Stomach (tissue), 8 donors: ENCODE measurements at regions not wholly inside any gene's neighbourhood (a gene's known extent, or its start where the extent isn't known, plus 50 kb on each side); places are given as distances from the start of the nearest gene placed in this dataset.

Source experiments
- DNase-seq, 2 donors: peaks; one replicate each; pipeline versions ENCODE4 v3.0.0 to v3.0.0-alpha.2; 2013 to 2019
- H3K27ac ChIP-seq, 5 donors: fragments of 200-600 bp in 4 of 5; sonication (generic) in 4 of 5; one replicate each; pipeline ENCODE4 v1.5.1; 2013 to 2019; ENCODE audit warnings: mild to moderate bottlenecking in 1 of 5, moderate library complexity in 1 of 5
- H3K27me3 ChIP-seq, 3 donors: fragments of 200-600 bp; sonication (generic); one replicate each; pipeline ENCODE4 v1.5.1; 2017 to 2019; ENCODE audit warnings: mixed run types in 1 of 3
- H3K36me3 ChIP-seq, 4 donors: fragments of 200-600 bp; sonication (generic); 1 replicate in 3 of 4; 2 replicates in 1 of 4; pipeline ENCODE4 v1.5.1; 2016 to 2019
- H3K4me1 ChIP-seq, 4 donors: fragments of 200-600 bp; sonication (generic); one replicate each; pipeline ENCODE4 v1.5.1; 2016 to 2019
- H3K4me3 ChIP-seq, 4 donors: fragments of 200-600 bp; sonication (generic) in 3 of 4; one replicate each; pipeline ENCODE4 v1.5.1; 2016 to 2019; ENCODE audit warnings: mild to moderate bottlenecking in 1 of 4
- H3K9me3 ChIP-seq, 4 donors: fragments of 200-600 bp; sonication (generic); one replicate each; pipeline ENCODE4 v1.5.1; 2016 to 2019
- EP300 ChIP-seq: sonication (generic); formaldehyde crosslinking; IDR thresholded peaks from one replicate; pipeline ENCODE4 v1.6.1; 2017; ENCODE audit warnings: antibody characterized with exemption
- POLR2A ChIP-seq, 4 donors: fragments of 450-650 bp; IDR thresholded peaks; one replicate each; pipeline ENCODE4 v1.6.1; 2016; ENCODE audit warnings: antibody characterized with exemption in 4 of 4, control low read depth in 2 of 4, mild to moderate bottlenecking in 1 of 4, moderate library complexity in 1 of 4
- POLR2AphosphoS5 ChIP-seq, 3 donors: sonication (generic); formaldehyde crosslinking; IDR thresholded peaks; one replicate each; pipeline ENCODE4 v1.6.1; 2016; ENCODE audit warnings: antibody characterized with exemption in 3 of 3
- WGBS, 5 donors: extraction: QIAGEN DNeasy Blood & Tissue Kit in 3 of 5; methylation state at CpG; one replicate each; pipeline versions ENCODE4 v1.1.5 to v1.1.7; 2013 to 2018; 5-methylcytosine and 5-hydroxymethylcytosine counted together
- intact Hi-C: fragments of 100-400 bp; cut with DNase I; formaldehyde crosslinking; loops from one replicate; pipeline ENCODE4 v1.15.1; 2023; ENCODE audit warnings: low total_unique reads
- TF ChIP-seq, protein P1 (sequence below), 7 experiments: fragments of 450-650 bp in 4 of 7; fragments of 200-600 bp in 3 of 7; sonication (generic) in 3 of 7; IDR thresholded peaks; one replicate each; pipeline ENCODE4 v1.5.1; 2016 to 2019; ENCODE audit warnings: antibody characterized with exemption in 7 of 7, control low read depth in 2 of 7, mild to moderate bottlenecking in 1 of 7
- donor health status: healthy with polysubstance abuse.
- donor health status: Bipolar disorder and iron deficiency.
- donor health status: healthy.

GRCh38 chr14:98293576-98293975, 978.4 kb downstream of the BCL11B start:
- no peaks in the 10 kb centered on the region for H3K27me3 ChIP-seq
- no peak overlapping the region for H3K4me3 ChIP-seq
- TF ChIP-seq POLR2AphosphoS5 (IDR thresholded peaks at IDR 0.05), result no peak
- TF ChIP-seq EP300, result no peak
- WGBS, 5 donors, result 48 to 58% (median 50%) methylated on average over 5 of the region's 5 CpGs
- intact Hi-C loops, result no loop called here
- H3K4me1 ChIP-seq, result no peaks in the 10 kb centered on the region
- peak in 1 of 2 donors; percentile 2 for DNase-seq
- H3K9me3 ChIP-seq, result no peaks in the 10 kb centered on the region
- no peaks in the 10 kb centered on the region for H3K36me3 ChIP-seq
- no peak overlapping the region for H3K27ac ChIP-seq

GRCh38 chr14:98296895-98297294, 975.1 kb downstream of the BCL11B start:
- H3K4me1 ChIP-seq, result no peaks in the 10 kb centered on the region
- H3K27me3 ChIP-seq, result no peaks in the 10 kb centered on the region
- TF ChIP-seq, protein P1, sequence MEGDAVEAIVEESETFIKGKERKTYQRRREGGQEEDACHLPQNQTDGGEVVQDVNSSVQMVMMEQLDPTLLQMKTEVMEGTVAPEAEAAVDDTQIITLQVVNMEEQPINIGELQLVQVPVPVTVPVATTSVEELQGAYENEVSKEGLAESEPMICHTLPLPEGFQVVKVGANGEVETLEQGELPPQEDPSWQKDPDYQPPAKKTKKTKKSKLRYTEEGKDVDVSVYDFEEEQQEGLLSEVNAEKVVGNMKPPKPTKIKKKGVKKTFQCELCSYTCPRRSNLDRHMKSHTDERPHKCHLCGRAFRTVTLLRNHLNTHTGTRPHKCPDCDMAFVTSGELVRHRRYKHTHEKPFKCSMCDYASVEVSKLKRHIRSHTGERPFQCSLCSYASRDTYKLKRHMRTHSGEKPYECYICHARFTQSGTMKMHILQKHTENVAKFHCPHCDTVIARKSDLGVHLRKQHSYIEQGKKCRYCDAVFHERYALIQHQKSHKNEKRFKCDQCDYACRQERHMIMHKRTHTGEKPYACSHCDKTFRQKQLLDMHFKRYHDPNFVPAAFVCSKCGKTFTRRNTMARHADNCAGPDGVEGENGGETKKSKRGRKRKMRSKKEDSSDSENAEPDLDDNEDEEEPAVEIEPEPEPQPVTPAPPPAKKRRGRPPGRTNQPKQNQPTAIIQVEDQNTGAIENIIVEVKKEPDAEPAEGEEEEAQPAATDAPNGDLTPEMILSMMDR (IDR thresholded peaks at IDR 0.05), result no peak
- no peak for TF ChIP-seq POLR2A (IDR thresholded peaks at IDR 0.05)
- TF ChIP-seq POLR2AphosphoS5 (IDR thresholded peaks at IDR 0.05), result no peak
- TF ChIP-seq EP300, result no peak
- H3K36me3 ChIP-seq, result no peaks in the 10 kb centered on the region
- WGBS, 5 donors, result 66 to 86% (median 75%) methylated on average over 7 of the region's 7 CpGs
- no peaks in the 10 kb centered on the region for H3K9me3 ChIP-seq
- no peak overlapping the region for H3K27ac ChIP-seq
- H3K4me3 ChIP-seq, result no peak overlapping the region
- no peak for DNase-seq
- intact Hi-C loops, result no loop called here

DNA sequence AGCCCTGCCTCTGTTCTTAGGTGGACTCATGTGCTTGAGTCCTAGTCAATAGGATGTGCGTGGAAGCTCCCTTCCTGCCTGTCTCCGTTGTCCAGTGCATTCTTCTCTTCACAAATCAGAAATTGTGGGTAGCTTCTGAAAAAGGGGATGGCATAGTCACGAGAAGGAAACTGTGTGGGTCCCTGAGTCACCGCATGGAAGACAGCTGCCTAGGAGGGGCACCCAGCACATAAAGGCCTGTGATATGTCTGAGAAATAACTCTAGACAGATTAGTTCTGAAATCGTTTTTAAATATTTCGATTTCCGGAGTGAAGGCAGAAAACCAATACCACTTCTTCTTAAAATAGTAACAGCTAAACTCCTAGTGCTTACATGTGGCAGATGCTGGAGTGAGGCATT, 974.4 kb downstream of the BCL11B start:
- no peak overlapping the region for H3K27ac ChIP-seq
- no peaks in the 10 kb centered on the region for H3K36me3 ChIP-seq
- 82 to 89% (median 88%) methylated on average over 7 of the region's 7 CpGs for WGBS, 5 donors
- H3K9me3 ChIP-seq, result no peaks in the 10 kb centered on the region
- no peak overlapping the region for H3K4me3 ChIP-seq
- H3K4me1 ChIP-seq, result no peaks in the 10 kb centered on the region
- no peak for DNase-seq
- TF ChIP-seq EP300 (no peak), POLR2A (IDR thresholded peaks at IDR 0.05) (no peak), POLR2AphosphoS5 (IDR thresholded peaks at IDR 0.05) (no peak)
- TF ChIP-seq, protein P1 (IDR thresholded peaks at IDR 0.05), result no peak
- no peaks in the 10 kb centered on the region for H3K27me3 ChIP-seq
- intact Hi-C loops, result no loop called here

DNA sequence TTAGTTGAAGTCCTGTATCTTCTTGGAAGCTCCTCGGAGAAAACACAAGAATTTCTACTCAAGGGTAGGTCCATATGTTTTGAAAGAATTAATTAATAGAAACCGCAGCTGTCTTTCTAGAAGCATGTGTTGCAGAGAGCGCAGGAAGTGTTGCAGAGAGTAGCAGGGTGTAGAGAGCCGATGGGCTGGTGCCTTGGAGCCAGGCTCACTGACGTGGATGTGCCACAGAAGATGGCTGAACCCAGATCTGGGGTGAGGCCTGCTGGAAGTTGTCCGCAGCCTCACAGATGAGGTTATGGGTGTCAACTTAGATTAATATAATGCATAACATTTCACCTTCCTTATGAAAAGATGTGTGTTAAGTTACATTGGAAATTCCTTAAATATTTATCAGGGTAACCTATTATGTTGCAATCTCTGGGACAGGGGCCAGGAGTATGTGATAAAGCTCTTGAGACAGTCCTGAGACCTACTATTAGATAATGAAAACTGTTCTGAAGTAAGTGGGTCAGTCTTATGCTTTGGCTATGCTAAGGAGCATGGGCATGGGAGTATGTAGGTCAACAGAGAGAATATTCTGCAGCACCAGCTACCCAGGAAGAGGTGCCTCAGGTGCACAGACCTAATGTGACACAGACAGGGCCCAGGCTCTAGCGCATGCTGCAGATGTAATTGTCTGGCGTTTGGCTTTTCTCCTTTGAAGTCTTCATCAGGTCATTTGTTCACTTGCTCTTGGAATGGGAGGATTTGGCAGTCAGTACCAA, 973.3 kb downstream of the BCL11B start:
- TF ChIP-seq, protein P1 (IDR thresholded peaks at IDR 0.05), result no peak
- TF ChIP-seq POLR2AphosphoS5 (IDR thresholded peaks at IDR 0.05) (no peak), EP300 (no peak), POLR2A (IDR thresholded peaks at IDR 0.05) (no peak)
- DNase-seq, result no peak
- intact Hi-C loops, result no loop called here
- no peaks in the 10 kb centered on the region for H3K4me1 ChIP-seq
- no peaks in the 10 kb centered on the region for H3K9me3 ChIP-seq
- no peak overlapping the region for H3K27ac ChIP-seq
- WGBS, 5 donors, result 81 to 87% (median 87%) methylated on average over 8 of the region's 8 CpGs
- no peaks in the 10 kb centered on the region for H3K27me3 ChIP-seq
- H3K36me3 ChIP-seq, result no peaks in the 10 kb centered on the region
- no peak overlapping the region for H3K4me3 ChIP-seq

- H3K4me3 ChIP-seq, result no peak overlapping the region
- intact Hi-C loops, result no loop called here
- H3K4me1 ChIP-seq, result no peaks in the 10 kb centered on the region
- DNase-seq, result no peak
- 72 to 80% (median 77%) methylated on average over 4 of the region's 4 CpGs for WGBS, 5 donors
- H3K27ac ChIP-seq, result no peak overlapping the region
- no peak for TF ChIP-seq EP300
- no peak for TF ChIP-seq POLR2A (IDR thresholded peaks at IDR 0.05)
- TF ChIP-seq, protein P1 (IDR thresholded peaks at IDR 0.05), result no peak
- no peak for TF ChIP-seq POLR2AphosphoS5 (IDR thresholded peaks at IDR 0.05)
- peaks cover 0 to 10% (median 0%) of the 10 kb centered on the region in 4 donors for H3K9me3 ChIP-seq
- H3K27me3 ChIP-seq, result no peaks in the 10 kb centered on the region
- no peaks in the 10 kb centered on the region for H3K36me3 ChIP-seq
Observed at GRCh38 chr14:98301681-98302080, 970.3 kb downstream of the BCL11B start.
